Sciatic nerve (tissue), 2 donors: ENCODE measurements at regions not wholly inside any gene's neighbourhood (a gene's known extent, or its start where the extent isn't known, plus 50 kb on each side); places are given as distances from the start of the nearest gene placed in this dataset.

Experiments used
- ATAC-seq: fragments of 200-7000 bp; cut with Tn5 transposase; one replicate; pipeline ENCODE4 v1.9.1; 2020; ENCODE audit warnings: mild to moderate bottlenecking, moderate library complexity
- DNase-seq: peaks from one replicate; pipeline ENCODE4 v3.0.0-alpha.2; 2020; ENCODE audit warnings: low spot score
- intact Hi-C: fragments of 100-400 bp; cut with DNase I; formaldehyde crosslinking; loops from one replicate; pipeline ENCODE4 v1.14.2; 2022
- donor health status: DM: no; HTN: no; CAD: no.
- donor health status: DM: no; HTN: no; CAD: no.

DNA sequence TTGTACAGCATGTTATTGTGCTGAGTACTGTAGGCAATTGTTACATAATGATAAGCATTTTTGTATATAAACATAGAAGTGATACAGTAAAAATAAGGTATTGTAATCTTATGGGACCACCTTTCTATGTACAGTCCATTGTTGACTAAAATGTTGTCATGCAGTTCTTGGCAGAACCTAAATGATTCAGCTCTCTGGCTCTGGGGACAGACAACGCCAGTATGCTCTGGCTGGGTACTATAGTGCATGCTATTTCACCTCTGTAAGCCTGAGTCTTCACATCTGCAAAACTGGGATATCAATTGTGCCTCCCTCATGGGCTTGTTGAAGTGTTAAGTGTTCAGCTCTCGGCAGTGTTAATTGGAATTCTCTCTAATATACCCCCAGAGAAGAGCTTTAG is 674.3 kb downstream of the INHBA start:
- intact Hi-C loops: no loop called here
- DNase-seq (no peak), ATAC-seq (no peak)

DNA sequence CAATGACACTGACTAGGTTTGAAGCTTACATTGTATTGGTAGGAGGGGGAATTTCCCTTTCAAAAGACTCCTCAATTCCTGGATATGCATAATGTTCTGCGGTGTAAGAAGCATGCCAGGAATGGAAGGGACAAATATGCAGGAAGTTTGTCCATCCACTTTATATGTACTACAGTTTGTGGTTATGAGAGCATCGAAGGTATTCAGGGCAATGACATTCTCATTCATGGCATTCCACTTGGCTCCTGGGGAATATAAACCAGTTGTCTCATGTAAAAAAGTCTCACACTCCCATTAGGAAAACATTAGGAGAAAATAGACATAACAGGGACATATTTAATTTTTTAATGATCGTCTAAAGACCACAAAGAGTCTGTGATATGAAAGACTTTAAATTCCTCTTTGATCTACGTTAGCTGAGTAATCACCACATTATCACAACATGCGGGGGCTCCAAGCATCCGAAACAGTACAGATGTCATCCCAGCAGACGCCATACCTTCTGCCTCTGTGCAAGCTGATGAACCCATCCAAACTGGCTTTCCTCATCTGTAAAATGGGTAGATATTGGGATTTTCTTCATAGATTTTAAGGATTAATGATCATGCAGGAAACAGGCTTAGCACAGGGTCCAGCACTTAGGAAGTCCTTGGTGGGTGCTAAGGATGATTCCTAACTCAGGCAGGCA is 675.3 kb downstream of the INHBA start:
- ATAC-seq: no peak
- no peak for DNase-seq
- intact Hi-C loops: no loop called here

DNA sequence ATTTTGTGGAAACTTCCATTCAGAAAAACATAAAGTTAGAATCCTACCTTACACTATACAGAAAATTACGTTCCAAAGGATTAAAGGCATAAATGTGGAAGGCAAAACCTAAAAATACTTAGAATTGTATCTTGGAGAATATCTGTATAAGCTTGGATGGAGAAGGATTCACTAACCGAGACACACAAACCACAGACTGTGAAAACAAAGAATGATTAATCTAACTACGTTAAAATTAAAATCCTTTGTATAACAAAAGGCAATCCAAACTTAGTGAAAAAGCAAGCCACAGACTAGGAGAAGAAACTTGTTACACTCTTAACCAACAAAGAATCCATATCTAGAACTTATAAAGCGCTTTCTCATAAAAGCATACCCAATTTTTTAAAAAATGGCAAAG is 678.8 kb downstream of the INHBA start:
- DNase-seq (no peak), ATAC-seq (no peak)
- intact Hi-C loops: no loop called here

DNA sequence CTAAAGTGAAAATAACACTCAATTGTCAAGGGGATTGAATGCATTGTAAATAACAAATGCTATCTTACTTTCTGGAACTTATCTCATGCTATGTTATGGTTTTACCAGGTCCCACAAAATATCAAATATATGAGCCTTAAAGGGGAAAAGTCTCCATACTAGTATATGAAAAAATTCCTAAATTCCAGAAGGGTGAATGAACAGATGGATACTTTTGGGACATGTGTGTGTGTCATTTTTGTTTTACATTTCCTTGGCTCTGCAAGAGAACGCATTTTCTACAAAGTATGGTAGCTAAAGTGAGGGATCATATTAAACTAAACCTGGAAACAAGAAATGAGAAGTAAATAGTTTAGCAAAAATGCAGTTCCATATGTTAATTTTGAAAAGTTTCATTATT is 682.8 kb downstream of the INHBA start:
- DNase-seq (no peak), ATAC-seq (no peak)
- intact Hi-C loops: no loop called here

DNA sequence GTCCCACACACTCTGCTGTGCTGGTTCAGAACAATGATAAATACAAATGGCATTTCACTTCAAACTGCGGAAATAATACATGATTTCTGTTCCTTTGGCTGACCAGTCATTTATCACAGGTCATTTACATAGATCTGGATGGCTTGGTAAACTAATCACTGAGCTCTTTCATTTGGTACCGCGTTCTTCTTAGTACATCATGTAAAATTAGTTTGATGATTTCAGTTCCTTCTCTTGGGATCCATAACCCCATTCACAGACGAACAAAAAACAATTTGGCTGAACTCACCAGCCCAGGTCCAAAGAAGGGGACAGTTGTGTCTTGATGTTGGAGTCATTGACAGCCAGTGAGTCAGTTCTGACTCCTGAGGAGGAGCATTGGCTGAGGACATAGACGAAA is 689.8 kb downstream of the INHBA start:
- intact Hi-C loops: no loop called here
- ATAC-seq (no peak), DNase-seq (no peak)

DNA sequence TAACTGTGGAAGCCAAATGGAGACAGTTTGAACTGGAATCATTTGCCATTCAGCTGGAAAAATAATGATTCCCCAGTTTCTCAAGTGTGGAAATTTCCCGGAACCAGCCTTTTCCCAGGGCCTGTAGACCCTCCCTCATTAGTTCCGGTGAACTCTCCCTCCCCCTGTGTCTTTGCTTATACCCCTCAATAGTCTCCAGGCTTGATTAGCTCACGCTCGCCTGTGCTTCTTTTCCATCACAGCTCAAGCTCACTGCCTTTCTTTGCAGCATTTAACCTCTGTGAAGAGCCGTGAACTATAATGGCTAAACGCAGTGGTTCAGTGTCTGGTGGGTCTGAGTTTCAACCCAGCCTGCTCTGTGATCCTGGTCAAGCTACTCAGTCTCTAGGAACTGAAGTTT is 690.8 kb downstream of the INHBA start:
- DNase-seq (no peak), ATAC-seq (peak; percentile 5)
- intact Hi-C loops: no loop called here

DNA sequence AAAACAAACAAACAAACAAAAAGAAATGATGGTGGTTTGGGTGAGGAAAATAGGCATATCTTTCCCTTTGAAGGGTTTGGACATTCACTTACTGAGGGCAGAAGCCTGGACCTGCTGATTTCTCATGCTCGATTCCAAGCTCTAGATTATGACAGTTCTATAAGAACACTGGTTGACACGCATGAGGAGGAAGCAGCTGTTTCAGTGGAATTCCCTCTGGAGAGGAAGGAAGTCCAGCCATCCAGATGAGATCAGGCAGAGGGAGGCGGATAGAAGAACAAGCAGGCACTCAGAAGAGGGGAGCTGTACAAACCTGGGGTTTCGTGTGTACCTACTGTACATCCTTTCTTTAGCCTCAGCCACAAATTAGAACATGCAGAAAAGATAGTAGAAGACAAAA is 691.9 kb downstream of the INHBA start:
- intact Hi-C loops: no loop called here
- DNase-seq (no peak), ATAC-seq (peak; percentile 80)

DNA sequence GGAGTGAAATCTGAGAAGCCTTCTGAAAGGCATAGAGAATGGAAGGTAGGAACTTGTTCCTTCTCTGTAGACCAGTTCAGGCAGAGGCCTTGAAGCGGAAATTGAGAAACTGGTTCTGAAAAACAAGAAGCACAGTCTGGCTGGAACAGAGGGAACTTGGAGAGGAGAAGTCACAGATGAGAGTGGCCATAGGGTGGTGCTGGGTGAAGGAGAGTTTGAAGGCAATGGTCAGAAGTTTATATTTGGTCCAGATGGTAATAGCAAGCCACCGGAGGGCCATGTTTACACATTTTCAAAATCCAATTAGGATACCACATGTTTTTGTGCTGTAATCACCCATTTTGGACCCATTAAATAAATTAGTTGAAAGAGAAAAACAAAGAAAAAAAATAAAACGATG is 692.5 kb downstream of the INHBA start:
- intact Hi-C loops: no loop called here
- DNase-seq (no peak), ATAC-seq (peak; percentile 79)

DNA sequence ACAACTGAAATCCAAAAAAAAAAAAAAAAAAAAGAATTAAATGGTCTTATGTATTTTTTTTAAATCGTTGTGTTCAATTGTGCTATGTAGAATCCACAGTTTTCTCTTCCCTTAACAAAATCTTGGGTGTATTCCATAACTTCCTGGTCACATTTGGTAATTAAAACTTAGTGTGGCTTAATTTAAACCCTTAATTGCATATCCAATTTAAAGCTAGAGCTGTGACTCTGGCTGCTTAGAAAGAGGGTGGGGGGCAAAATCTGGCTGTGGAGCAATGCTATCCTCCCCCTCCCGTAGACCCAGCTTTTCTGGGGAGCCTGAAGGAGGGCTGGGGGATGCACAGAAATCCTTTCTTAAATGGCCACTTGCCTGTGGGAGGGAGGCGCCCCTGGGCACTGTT is 695.1 kb downstream of the INHBA start:
- no peak for DNase-seq
- intact Hi-C loops: no loop called here
- ATAC-seq: no peak

DNA sequence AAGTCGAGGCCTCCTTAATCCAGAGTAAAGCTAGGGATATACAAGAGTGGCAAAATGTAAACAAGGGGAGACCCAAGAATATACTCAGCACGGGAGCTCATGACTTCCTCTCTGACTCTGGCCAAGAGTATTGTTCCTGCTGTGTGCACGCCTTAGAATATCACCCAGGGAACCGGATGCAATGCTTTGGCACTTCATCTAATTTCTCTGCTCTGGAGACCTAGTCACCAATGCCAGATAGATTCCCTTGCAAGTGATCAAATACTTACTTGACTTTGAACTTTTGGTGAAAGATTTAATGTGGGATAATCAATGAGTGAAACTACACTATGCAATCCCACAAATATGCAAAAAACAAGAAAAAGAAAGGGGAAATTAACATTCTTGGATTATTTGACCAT is 695.5 kb downstream of the INHBA start:
- intact Hi-C loops: no loop called here
- ATAC-seq (no peak), DNase-seq (no peak)

DNA sequence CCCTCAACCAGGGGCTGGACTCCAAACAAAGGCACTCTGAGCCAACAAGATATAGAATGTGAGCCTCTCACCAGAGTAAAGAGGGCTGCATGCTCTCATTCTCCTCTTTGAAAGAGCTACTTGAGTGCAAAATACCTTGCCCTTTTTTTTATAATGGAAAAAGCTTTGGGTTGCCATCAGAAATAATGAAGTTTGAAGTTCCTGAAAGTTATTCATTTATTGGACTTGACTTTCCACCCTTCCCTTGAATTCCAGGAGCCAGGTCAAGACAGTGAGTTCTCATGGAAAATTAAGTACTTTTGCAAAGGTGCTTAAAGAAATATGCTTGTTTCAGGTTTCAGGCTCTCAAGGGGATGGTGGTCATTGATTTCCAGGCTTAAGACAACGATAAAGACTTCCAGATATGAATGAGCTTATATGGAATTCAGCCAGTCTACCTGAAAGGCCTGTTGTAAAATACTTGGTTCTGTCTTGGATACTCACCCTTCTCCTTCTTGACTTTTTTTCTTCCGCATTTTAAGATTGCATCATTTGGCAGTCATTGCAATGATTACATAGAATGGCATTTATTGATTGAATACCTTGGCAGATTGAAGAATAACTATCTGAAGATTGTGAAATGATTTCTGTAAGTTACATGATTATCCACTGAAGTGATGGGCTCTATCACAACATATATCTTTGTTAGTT is 696.4 kb downstream of the INHBA start:
- DNase-seq: no peak
- intact Hi-C loops: no loop called here
- no peak for ATAC-seq

DNA sequence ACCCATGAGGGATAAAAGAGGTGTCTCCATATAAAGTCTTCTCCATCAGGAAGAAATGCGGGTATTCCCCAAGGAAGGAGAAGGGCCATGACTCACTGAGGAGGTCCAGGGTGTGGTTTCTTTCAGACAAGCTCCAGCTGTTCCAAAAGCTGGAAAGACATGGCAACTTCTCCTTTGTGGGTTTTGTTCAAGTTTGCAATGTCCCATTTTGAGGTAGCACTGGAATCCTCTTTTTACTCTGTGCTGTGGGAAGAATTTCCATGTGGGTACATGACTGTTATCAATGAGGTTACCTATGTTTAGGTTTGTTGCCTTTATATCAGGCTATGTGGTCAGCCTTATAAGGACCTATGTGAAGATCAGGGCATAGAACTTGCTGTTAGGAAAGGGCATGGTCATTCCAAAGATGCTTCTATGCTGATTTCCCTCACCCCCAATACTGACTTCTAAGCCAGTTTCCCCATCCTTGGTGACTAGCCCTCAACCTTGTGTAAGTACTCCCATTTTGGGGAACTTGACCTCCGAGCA is 697.5 kb downstream of the INHBA start:
- intact Hi-C loops: no loop called here
- DNase-seq (no peak), ATAC-seq (peak; percentile 72)

DNA sequence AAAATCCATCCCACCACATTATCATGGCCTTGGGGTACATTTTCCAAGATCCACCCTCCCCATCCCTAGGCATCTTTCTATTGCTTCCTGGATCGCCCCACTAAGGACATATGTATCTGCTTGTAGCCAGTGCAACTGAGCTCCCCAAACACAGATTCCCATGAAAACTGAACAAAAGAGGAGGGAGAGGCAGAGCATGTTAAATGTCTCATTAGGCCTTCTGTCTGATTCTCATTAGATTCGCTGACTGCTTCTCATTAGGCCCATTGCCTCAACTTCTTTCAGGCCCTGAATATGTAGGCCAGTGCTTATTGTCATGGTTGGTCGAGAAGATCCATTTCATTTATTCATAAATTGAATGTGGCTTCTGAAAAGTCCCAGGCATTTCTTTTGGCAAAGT is 698.9 kb downstream of the INHBA start:
- DNase-seq (no peak), ATAC-seq (no peak)
- intact Hi-C loops: no loop called here

DNA sequence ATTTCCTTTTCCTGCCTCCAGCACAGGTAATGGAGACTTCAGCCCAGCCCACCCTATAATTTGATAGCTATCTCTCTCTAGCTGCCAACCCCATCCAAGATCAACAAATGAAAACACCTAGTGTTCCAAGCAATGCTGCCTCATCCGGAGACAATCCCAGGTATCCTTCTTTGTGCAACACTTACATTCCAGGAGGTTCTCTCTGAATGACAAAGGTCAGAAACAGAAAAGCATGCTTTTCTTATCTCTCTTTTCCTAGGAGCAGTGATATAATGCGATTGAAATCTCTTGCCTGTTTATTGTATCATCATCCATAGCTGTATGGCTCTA is 699.3 kb downstream of the INHBA start:
- DNase-seq (no peak), ATAC-seq (no peak)
- intact Hi-C loops: no loop called here

DNA sequence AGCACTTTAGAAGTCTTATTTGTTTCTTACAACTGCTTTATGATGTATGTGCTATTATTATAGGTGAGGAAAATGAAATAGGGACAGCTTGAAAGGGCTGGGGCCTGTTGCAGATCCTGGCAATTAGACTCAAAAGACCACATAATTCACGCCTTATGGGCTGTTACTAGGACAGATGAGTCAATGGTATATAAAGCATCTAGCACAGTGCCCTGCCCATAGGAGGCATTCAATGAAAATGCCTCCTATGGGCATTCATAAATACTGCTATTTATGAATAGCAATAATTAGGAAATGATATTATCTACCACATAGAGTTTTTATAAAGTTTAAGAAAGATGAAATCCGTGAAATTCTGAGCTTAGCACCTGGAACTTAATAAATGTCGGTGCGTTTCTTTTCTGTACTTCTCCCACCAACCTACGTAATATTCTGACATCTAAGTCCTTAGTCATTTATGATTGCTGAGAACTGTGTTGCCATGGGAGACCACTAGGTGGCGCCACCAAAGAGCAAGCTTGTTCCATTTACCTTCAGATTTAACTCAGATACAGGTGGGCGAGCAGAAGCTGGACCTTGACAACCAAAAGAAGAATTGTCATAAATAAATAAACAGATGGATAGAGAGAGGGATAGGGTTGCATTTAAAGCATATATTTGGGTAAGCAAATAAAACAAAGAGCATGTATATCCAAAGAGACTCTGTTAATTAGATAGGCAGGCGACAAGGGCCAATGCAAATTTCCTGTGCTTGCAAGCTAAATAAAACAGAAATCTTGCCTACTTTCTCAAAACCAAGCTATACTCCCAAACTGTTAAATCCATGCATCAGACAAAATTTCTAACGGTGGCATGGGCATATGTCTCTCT is 699.9 kb downstream of the INHBA start:
- ATAC-seq: no peak
- no peak for DNase-seq
- intact Hi-C loops: no loop called here

DNA sequence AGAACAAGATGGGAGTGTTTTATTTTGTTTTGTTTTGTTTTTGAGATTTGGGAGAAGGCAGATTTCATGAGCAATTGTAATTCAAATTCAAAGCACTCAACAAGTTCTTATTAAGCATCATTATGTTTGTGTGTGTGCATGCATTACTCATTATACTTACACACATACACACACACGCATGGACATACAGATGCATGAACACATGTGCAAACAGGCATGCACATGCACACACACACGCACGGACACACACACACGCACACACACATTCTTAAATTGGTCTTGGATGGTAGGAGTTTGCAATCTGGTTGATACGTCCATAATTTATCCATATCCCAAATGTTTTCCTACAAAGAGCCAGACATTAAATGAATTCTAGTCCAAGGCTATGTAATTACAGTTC is 702.8 kb downstream of the INHBA start:
- intact Hi-C loops: no loop called here
- DNase-seq: no peak
- ATAC-seq: no peak

DNA sequence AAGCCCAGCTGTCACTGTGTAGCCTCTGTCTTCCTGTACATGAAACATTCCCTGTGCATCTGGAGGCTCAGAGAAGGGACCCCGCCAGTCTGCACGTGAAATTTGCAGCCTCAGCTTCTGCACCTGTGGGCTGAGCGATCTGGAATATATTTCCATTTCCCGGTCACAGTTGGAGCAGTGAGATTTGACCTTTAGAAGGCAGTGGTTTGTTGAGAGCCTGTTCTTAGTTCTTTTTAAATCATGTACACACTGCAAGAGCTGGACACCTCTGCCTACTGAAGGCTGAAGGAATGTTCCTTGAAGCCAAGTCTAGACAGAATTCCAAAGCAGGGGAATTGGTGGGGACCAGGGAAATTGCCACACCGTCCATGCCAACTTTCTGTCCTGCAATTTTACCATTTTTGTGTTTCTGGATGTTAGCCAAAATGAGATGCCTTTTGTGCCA is 706.6 kb downstream of the INHBA start:
- DNase-seq: no peak
- ATAC-seq: peak; percentile 52
- intact Hi-C loops: no loop called here

DNA sequence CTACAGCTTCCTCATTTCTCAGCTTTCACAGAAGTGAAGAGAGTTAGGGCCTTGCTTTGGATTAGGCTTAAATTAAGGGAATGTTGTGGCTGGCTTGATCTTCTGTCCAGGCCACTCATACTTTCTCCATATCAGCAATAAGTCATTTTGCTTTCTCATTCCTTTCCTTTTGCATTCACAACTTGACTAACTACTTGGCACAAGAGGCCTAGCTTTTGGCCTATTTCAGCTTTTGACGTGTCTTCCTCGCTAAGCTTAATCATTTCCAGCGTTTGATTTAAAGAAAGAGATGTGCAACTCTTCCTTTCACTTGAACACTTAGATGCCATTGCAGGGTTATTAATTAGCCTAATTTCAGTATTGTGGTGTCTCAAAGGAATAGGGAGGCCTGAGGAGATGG is 712.0 kb downstream of the INHBA start:
- intact Hi-C loops: no loop called here
- no peak for DNase-seq
- ATAC-seq: no peak

DNA sequence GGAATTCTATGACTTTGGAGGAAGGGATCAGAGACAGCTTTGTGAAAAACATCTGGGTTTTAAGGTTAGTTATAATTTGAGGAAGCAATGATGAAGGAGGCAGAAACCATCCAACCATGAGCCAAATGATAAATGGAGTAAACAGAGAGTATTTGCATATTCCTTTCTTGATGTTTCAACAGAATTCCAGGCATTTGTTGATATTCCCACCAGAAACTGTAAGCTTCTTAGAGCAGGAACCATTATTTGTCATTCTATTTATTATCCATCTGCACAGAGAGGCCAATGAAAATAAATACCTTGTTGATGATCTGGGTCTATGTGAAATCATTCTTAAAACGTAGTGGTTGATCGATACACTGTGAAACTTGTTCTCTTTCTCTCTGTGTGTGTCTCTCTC is 715.3 kb downstream of the INHBA start:
- intact Hi-C loops: no loop called here
- DNase-seq (no peak), ATAC-seq (no peak)

DNA sequence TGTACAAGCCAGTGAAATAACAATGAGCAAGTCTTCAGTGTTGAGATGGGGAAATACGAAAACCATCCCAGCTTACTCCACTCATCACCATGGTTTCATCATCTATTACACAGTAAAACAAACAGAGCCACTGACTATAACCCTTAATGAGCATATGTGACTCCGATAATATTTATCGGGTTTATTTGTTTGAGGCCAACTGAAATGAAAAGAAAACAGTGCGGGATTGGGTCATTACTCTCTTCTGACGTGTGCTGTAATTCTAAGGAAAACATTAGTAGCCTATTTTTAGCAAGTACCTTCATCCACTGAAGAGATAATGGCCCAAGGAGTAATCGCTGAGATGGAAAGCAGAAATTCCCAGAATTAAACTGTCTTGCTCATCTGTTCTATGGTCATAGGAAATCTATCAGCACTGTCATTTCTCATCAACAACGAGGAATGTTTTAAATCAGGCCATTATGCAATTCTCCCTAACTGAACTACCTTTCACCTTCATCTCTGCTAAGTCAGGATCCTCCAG is 716.5 kb downstream of the INHBA start:
- intact Hi-C loops: no loop called here
- DNase-seq: no peak
- ATAC-seq: peak; percentile 90
